ENCODE measurements at regions not wholly inside any gene's neighbourhood (a gene's known extent, or its start where the extent isn't known, plus 50 kb on each side); places are given as distances from the start of the nearest gene placed in this dataset.
"Not testable (repeated sequence)": the region's sequence is repeated elsewhere in the genome, so short reads cannot be mapped to it uniquely, and the experiment has no call there.

- DNase-seq, result no peak
- TF ChIP-seq GATA1 (IDR thresholded peaks at IDR 0.05; ENCODE audit: low read depth, low read length) (no peak), POLR2A (IDR thresholded peaks at IDR 0.05; ENCODE audit: low read length) (no peak)
Observed at GRCh38 chr11:38648604-38649003, 2050.6 kb upstream of the RAG2 start.

GRCh38 chr11:38646382-38646781 is 2048.3 kb upstream of the RAG2 start:
- no peak for DNase-seq
- TF ChIP-seq POLR2A (IDR thresholded peaks at IDR 0.05; ENCODE audit: low read length), result no peak
- no peak for TF ChIP-seq GATA1 (IDR thresholded peaks at IDR 0.05; ENCODE audit: low read depth, low read length)

GRCh38 chr11:38640854-38641253 is 2042.8 kb upstream of the RAG2 start:
- no peak for TF ChIP-seq GATA1 (IDR thresholded peaks at IDR 0.05; ENCODE audit: low read depth, low read length)
- TF ChIP-seq POLR2A (IDR thresholded peaks at IDR 0.05; ENCODE audit: low read length), result no peak
- no peak for DNase-seq

GRCh38 chr11:38612701-38613100 is 2014.7 kb upstream of the RAG2 start:
- TF ChIP-seq POLR2A (IDR thresholded peaks at IDR 0.05; ENCODE audit: low read length), result no peak
- TF ChIP-seq GATA1 (IDR thresholded peaks at IDR 0.05; ENCODE audit: low read depth, low read length), result no peak
- no peak for DNase-seq

- not testable (repeated sequence) for DNase-seq
Observed at GRCh38 chr11:38601371-38601770, 2003.3 kb upstream of the RAG2 start.

GRCh38 chr11:38598418-38598817 is 2000.4 kb upstream of the RAG2 start:
- DNase-seq, result no peak
- TF ChIP-seq POLR2A (IDR thresholded peaks at IDR 0.05; ENCODE audit: low read length) (no peak), GATA1 (IDR thresholded peaks at IDR 0.05; ENCODE audit: low read depth, low read length) (no peak)

GRCh38 chr11:38595359-38596016 is 1997.5 kb upstream of the RAG2 start:
- DNase-seq, result not testable (repeated sequence)

GRCh38 chr11:38594895-38595294 is 1996.9 kb upstream of the RAG2 start:
- peak; percentile 47 to 68 for DNase-seq
- TF ChIP-seq POLR2A (IDR thresholded peaks at IDR 0.05; ENCODE audit: low read length), result no peak
- TF ChIP-seq GATA1 (IDR thresholded peaks at IDR 0.05; ENCODE audit: low read depth, low read length), result no peak

GRCh38 chr11:38593649-38594048 is 1995.6 kb upstream of the RAG2 start:
- no peak for DNase-seq
- TF ChIP-seq POLR2A (IDR thresholded peaks at IDR 0.05; ENCODE audit: low read length) (no peak), GATA1 (IDR thresholded peaks at IDR 0.05; ENCODE audit: low read depth, low read length) (no peak)

GRCh38 chr11:38582756-38583155 is 1984.7 kb upstream of the RAG2 start:
- TF ChIP-seq POLR2A (IDR thresholded peaks at IDR 0.05; ENCODE audit: low read length) (no peak), GATA1 (IDR thresholded peaks at IDR 0.05; ENCODE audit: low read depth, low read length) (no peak)
- DNase-seq, result no peak

- no peak for DNase-seq
- TF ChIP-seq POLR2A (IDR thresholded peaks at IDR 0.05; ENCODE audit: low read length), result no peak
Observed at GRCh38 chr11:38582151-38582550, 1984.1 kb upstream of the RAG2 start.

GRCh38 chr11:38577769-38578168 is 1979.7 kb upstream of the RAG2 start:
- TF ChIP-seq POLR2A (IDR thresholded peaks at IDR 0.05; ENCODE audit: low read length) (no peak), GATA1 (IDR thresholded peaks at IDR 0.05; ENCODE audit: low read depth, low read length) (no peak)
- no peak for DNase-seq

- TF ChIP-seq POLR2A (IDR thresholded peaks at IDR 0.05; ENCODE audit: low read length) (no peak), GATA1 (IDR thresholded peaks at IDR 0.05; ENCODE audit: low read depth, low read length) (no peak)
Observed at GRCh38 chr11:38562562-38562961, 1964.5 kb upstream of the RAG2 start.

GRCh38 chr11:38553148-38553547 is 1955.1 kb upstream of the RAG2 start:
- no peak for DNase-seq
- TF ChIP-seq POLR2A (IDR thresholded peaks at IDR 0.05; ENCODE audit: low read length) (no peak), GATA1 (IDR thresholded peaks at IDR 0.05; ENCODE audit: low read depth, low read length) (no peak)

More at GRCh38 chr11:38562562-38562961, 1964.5 kb upstream of the RAG2 start:
- no peak for DNase-seq

- TF ChIP-seq POLR2A (IDR thresholded peaks at IDR 0.05; ENCODE audit: low read length), result no peak
- no peak for TF ChIP-seq GATA1 (IDR thresholded peaks at IDR 0.05; ENCODE audit: low read depth, low read length)
- no peak for DNase-seq
Observed at GRCh38 chr11:38547462-38547861, 1949.4 kb upstream of the RAG2 start.

- TF ChIP-seq POLR2A (IDR thresholded peaks at IDR 0.05; ENCODE audit: low read length), result no peak
- TF ChIP-seq GATA1 (IDR thresholded peaks at IDR 0.05; ENCODE audit: low read depth, low read length), result no peak
- no peak for DNase-seq
Observed at GRCh38 chr11:38543986-38544385, 1946.0 kb upstream of the RAG2 start.
